ENCODE measurements at regions not wholly inside any gene's neighbourhood (a gene's known extent, or its start where the extent isn't known, plus 50 kb on each side); places are given as distances from the start of the nearest gene placed in this dataset.

- peaks cover 8% of the 10 kb centered on the region for H3K27me3 Mint-ChIP-seq (ENCODE audit: low read depth)
- Histone ChIP-seq H3K27me3 (ENCODE audit: insufficient read depth, low read length) (no peaks in the 10 kb centered on the region), H3K18ac (ENCODE audit: insufficient read length, low read depth, low read length) (no peak overlapping the region), H2BK12ac (ENCODE audit: insufficient read length, low read depth, low read length) (no peak overlapping the region), H3K14ac (ENCODE audit: insufficient read depth, low read length) (no peak overlapping the region), H3K79me2 (ENCODE audit: insufficient read depth, low read length) (no peaks in the 10 kb centered on the region), H4K5ac (ENCODE audit: insufficient read length, low read depth, low read length) (no peak overlapping the region), H4K91ac (ENCODE audit: insufficient read length, low read depth, low read length) (no peak overlapping the region), H3K23ac (ENCODE audit: insufficient read length, low read depth, low read length) (no peak overlapping the region), H3K9me3 (ENCODE audit: control insufficient read depth, low read depth, low read length) (peaks cover 69% of the 10 kb centered on the region), H3K27ac (ENCODE audit: insufficient read length, low read depth, low read length) (no peak overlapping the region), H4K20me1 (ENCODE audit: control insufficient read depth, insufficient read depth, insufficient read length) (no peaks in the 10 kb centered on the region), H3K79me1 (ENCODE audit: insufficient read depth, low read depth, low read length, poor library complexity, severe bottlenecking) (no peaks in the 10 kb centered on the region), H2BK20ac (ENCODE audit: low read depth, low read length, poor library complexity, severe bottlenecking) (no peak overlapping the region), H3K4ac (ENCODE audit: low read depth, low read length) (no peak overlapping the region), H3K4me1 (ENCODE audit: insufficient read depth, low read length) (no peaks in the 10 kb centered on the region), H2AK5ac (ENCODE audit: insufficient read length, low read length) (no peak overlapping the region), H2BK15ac (ENCODE audit: low read depth, low read length) (no peak overlapping the region), H3K23me2 (ENCODE audit: insufficient read length, low read depth, low read length, poor library complexity, severe bottlenecking) (no peaks in the 10 kb centered on the region), H3K4me2 (ENCODE audit: insufficient read depth, insufficient read length, low read length) (no peak overlapping the region), H2BK120ac (ENCODE audit: low read depth, low read length, poor library complexity, severe bottlenecking) (no peak overlapping the region), H4K8ac (replicated peaks; ENCODE audit: insufficient read length, low read depth, low read length) (no peak overlapping the region), H3T11ph (ENCODE audit: low read length) (no peak overlapping the region), H3K9ac (ENCODE audit: extremely low read depth, insufficient read length, low read length) (no peak overlapping the region), H2AFZ (ENCODE audit: low read length) (no peak overlapping the region), H2BK5ac (ENCODE audit: insufficient read length, low read length) (no peak overlapping the region), H3K56ac (ENCODE audit: insufficient read length, low read depth, low read length) (no peak overlapping the region)
- no peak overlapping the region for H3K27ac Mint-ChIP-seq
- H3K4me3 Mint-ChIP-seq: no peak overlapping the region
- DNase-seq: no peak
- no peaks in the 10 kb centered on the region for H3K4me1 Mint-ChIP-seq
- WGBS (ENCODE audit: extremely low coverage, insufficient read length, low lambda C conversion rate): no CpG with 5 or more reads among the region's 13 CpGs
- H3K36me3 Mint-ChIP-seq (ENCODE audit: insufficient read depth in 1 of 3, low read depth in 3 of 3): peaks cover 54 to 56% (median 55%) of the 10 kb centered on the region in 3 experiments
- no peak for TF ChIP-seq CTCF (conservative IDR thresholded peaks at IDR 0.05)
- H3K9me3 Mint-ChIP-seq: peaks cover 100% of the 10 kb centered on the region in 2 experiments
Observed at GRCh38 chr12:34304546-34304945, 282.2 kb downstream of the ALG10 start.

Data from H9 (cell line).